B cell (primary cell): ENCODE measurements at regions not wholly inside any gene's neighbourhood (a gene's known extent, or its start where the extent isn't known, plus 50 kb on each side); places are given as distances from the start of the nearest gene placed in this dataset.

Experiments
- ATAC-seq: fragments of 200-7000 bp; cut with Tn5 transposase; one replicate; pipeline ENCODE4 v1.10.0; 2021; ENCODE audit warnings: low read depth, mild to moderate bottlenecking, moderate number of reproducible peaks, moderate library complexity
- CTCF ChIA-PET: fragments of 350-600 bp; sonication (Branson Sonifier 250); formaldehyde crosslinking; loops from one replicate; lab custom pipeline; 2021; ENCODE audit warnings: antibody characterized with exemption, inconsistent platforms; lab: Charles Lee
- POLR2A ChIA-PET: fragments of 350-600 bp; sonication (Branson Sonifier 250); formaldehyde crosslinking; loops from one replicate; lab custom pipeline; 2021; ENCODE audit warnings: antibody characterized with exemption; lab: Charles Lee
- DNase-seq: peaks from one replicate; pipeline ENCODE4 v3.0.0; 2013
- H2AFZ ChIP-seq: 2 replicates; pipeline ENCODE4 v1.6.1; 2012; ENCODE audit warnings: mild to moderate bottlenecking, low read depth, low read length; ENCODE audit not compliant: insufficient read depth, poor library complexity, severe bottlenecking
- H3K27ac ChIP-seq, 2 donors: 1 replicate in 1 of 2; 2 replicates in 1 of 2; pipeline ENCODE4 v1.5.1; 2012 to 2013; ENCODE audit warnings: low read length in 2 of 2, mild to moderate bottlenecking in 2 of 2, moderate library complexity in 1 of 2
- H3K27me3 ChIP-seq, 4 experiments: fragments of 200-600 bp in 1 of 4; sonication (generic) in 1 of 4; replicated peaks in 1 of 4; 1 replicate in 2 of 4; 2 replicates in 2 of 4; pipeline versions ENCODE4 v1.6.1 to v1.7.0; 2013 to 2016; ENCODE audit warnings: low read length in 3 of 4, mild to moderate bottlenecking in 2 of 4, mixed read lengths in 1 of 4, moderate library complexity in 1 of 4; ENCODE audit not compliant: insufficient read depth in 4 of 4, control insufficient read depth in 3 of 4; ENCODE audit errors: control extremely low read depth in 1 of 4
- H3K36me3 ChIP-seq, 2 experiments: replicated peaks in 1 of 2; 1 replicate in 1 of 2; 2 replicates in 1 of 2; pipeline versions ENCODE4 v1.6.1 to v1.7.1; 2013; ENCODE audit warnings: low read length in 1 of 2; ENCODE audit not compliant: insufficient read depth in 2 of 2, control insufficient read depth in 1 of 2; ENCODE audit errors: control extremely low read depth in 1 of 2, extremely low read depth in 1 of 2
- H3K4me1 ChIP-seq, 2 donors: fragments of 200-600 bp in 1 of 2; sonication (generic) in 1 of 2; 1 replicate in 1 of 2; 2 replicates in 1 of 2; pipeline versions ENCODE4 v1.5.1 to v1.6.1; 2013 to 2017; ENCODE audit warnings: low read length in 2 of 2; ENCODE audit not compliant: control insufficient read depth in 2 of 2, insufficient read depth in 2 of 2
- H3K4me2 ChIP-seq: replicated peaks from 2 replicates; pipeline ENCODE3; 2012; ENCODE audit warnings: mild to moderate bottlenecking, low read depth, low read length; ENCODE audit not compliant: poor library complexity, severe bottlenecking
- H3K4me3 ChIP-seq, 5 experiments: fragments of 200-600 bp in 1 of 5; sonication (generic) in 1 of 5; 1 replicate in 3 of 5; 2 replicates in 2 of 5; pipeline versions ENCODE4 v1.5.1 to v1.7.0; 2011 to 2016; ENCODE audit warnings: low read length in 4 of 5, mild to moderate bottlenecking in 4 of 5, low read depth in 2 of 5, control low read depth in 1 of 5, moderate library complexity in 1 of 5; ENCODE audit not compliant: insufficient read depth in 1 of 5; ENCODE audit errors: control extremely low read depth in 1 of 5, extremely low read depth in 1 of 5
- H3K79me2 ChIP-seq: fragments of 200-600 bp; sonication (generic); one replicate; pipeline ENCODE4 v1.6.0; 2016; ENCODE audit warnings: low read length; ENCODE audit not compliant: control insufficient read depth, insufficient read depth
- H3K9ac ChIP-seq: fragments of 200-600 bp; sonication (generic); 2 replicates; pipeline ENCODE4 v1.6.1; 2017; ENCODE audit warnings: mild to moderate bottlenecking, low read length, moderate library complexity
- H3K9me3 ChIP-seq, 3 donors: one replicate each; pipeline versions ENCODE4 v1.6.1 to v1.7.1; 2013; ENCODE audit warnings: low read length in 2 of 3; ENCODE audit not compliant: control insufficient read depth in 2 of 3, insufficient read depth in 1 of 3; ENCODE audit errors: control extremely low read depth in 1 of 3
- H4K20me1 ChIP-seq: 2 replicates; pipeline ENCODE4 v1.6.0; 2012; ENCODE audit warnings: mild to moderate bottlenecking, low read length; ENCODE audit not compliant: insufficient read depth, control insufficient read depth, poor library complexity, severe bottlenecking
- H3K27ac Mint-ChIP-seq: one replicate; pipeline ENCODE4 v1.8.0; 2021; ENCODE audit warnings: mixed read lengths
- H3K27me3 Mint-ChIP-seq: one replicate; pipeline ENCODE4 v1.8.0; 2021; ENCODE audit warnings: mixed read lengths
- H3K4me1 Mint-ChIP-seq: one replicate; pipeline ENCODE4 v1.8.0; 2021; ENCODE audit warnings: mixed read lengths
- H3K4me3 Mint-ChIP-seq: one replicate; pipeline ENCODE4 v1.8.0; 2021; ENCODE audit warnings: mixed read lengths
- H3K9me3 Mint-ChIP-seq: one replicate; pipeline ENCODE4 v1.8.0; 2022; ENCODE audit warnings: mixed read lengths; ENCODE audit not compliant: insufficient read depth
- EZH2 ChIP-seq: IDR thresholded peaks from 2 replicates; pipeline ENCODE4 v1.6.1; 2012; ENCODE audit warnings: borderline replicate concordance, low read depth, mild to moderate bottlenecking, moderate library complexity, low read length; ENCODE audit not compliant: insufficient read depth, poor library complexity, severe bottlenecking
- WGBS: methylation state at CpG from one replicate; pipeline ENCODE4 v1.1.5; 2013; ENCODE audit warnings: missing lambda C conversion rate; ENCODE audit not compliant: insufficient coverage; 5-methylcytosine and 5-hydroxymethylcytosine counted together
- intact Hi-C: fragments of 100-400 bp; cut with micrococcal nuclease; formaldehyde crosslinking; loops from one replicate; pipeline ENCODE4 v1.10.0; 2022
- TF ChIP-seq, protein P1 (sequence below): fragments of 200-600 bp; IDR thresholded peaks from one replicate; pipeline ENCODE4 v1.8.0; 2022; ENCODE audit warnings: antibody characterized with exemption, mild to moderate bottlenecking

DNA sequence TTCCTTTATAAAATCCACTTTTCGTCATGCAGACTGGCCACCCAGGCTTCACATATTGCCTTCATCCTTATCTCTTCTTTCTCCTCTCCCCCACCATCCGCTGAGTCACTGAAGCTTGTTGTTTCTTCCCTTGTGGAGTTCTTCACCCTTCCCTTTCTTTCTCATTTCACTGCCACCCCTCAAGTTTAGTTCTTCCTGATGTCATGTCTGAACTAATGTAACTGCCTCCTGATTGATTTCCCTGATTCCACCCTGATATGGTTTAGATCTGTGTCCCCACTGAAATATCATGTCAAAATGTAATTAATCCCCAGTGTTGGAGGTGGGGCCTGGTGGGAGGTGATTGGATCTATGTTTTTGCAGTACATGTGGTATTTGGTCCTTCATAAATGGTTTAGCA, 151.4 kb downstream of the CPEB2 start:
- CTCF ChIA-PET: no interaction called here
- Histone ChIP-seq H3K4me3 (no peak overlapping the region), H3K36me3 (no peaks in the 10 kb centered on the region), H2AFZ (no peak overlapping the region), H3K79me2 (no peaks in the 10 kb centered on the region), H3K27me3 (no peaks in the 10 kb centered on the region), H3K4me2 (no peak overlapping the region), H3K9ac (no peak overlapping the region), H4K20me1 (no peaks in the 10 kb centered on the region), H3K9me3 (no peaks in the 10 kb centered on the region), H3K27ac (no peak overlapping the region), H3K4me1 (no peaks in the 10 kb centered on the region)
- DNase-seq (no peak), ATAC-seq (no peak)
- Mint-ChIP-seq H3K4me1 (no peaks in the 10 kb centered on the region), H3K27ac (no peak overlapping the region), H3K27me3 (no peaks in the 10 kb centered on the region), H3K4me3 (no peak overlapping the region), H3K9me3 (peaks cover 2% of the 10 kb centered on the region)
- 90% methylated on average over 2 of the region's 2 CpGs for WGBS
- no peak for TF ChIP-seq EZH2
- TF ChIP-seq, protein P1, sequence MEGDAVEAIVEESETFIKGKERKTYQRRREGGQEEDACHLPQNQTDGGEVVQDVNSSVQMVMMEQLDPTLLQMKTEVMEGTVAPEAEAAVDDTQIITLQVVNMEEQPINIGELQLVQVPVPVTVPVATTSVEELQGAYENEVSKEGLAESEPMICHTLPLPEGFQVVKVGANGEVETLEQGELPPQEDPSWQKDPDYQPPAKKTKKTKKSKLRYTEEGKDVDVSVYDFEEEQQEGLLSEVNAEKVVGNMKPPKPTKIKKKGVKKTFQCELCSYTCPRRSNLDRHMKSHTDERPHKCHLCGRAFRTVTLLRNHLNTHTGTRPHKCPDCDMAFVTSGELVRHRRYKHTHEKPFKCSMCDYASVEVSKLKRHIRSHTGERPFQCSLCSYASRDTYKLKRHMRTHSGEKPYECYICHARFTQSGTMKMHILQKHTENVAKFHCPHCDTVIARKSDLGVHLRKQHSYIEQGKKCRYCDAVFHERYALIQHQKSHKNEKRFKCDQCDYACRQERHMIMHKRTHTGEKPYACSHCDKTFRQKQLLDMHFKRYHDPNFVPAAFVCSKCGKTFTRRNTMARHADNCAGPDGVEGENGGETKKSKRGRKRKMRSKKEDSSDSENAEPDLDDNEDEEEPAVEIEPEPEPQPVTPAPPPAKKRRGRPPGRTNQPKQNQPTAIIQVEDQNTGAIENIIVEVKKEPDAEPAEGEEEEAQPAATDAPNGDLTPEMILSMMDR: no peak
- intact Hi-C loops: no loop called here
- POLR2A ChIA-PET: no interaction called here

GRCh38 chr4:15158406-15159091, 156.3 kb downstream of the CPEB2 start:
- no peak for ATAC-seq
- no peak overlapping the region for H3K4me3 ChIP-seq
- no peak overlapping the region for H3K4me2 ChIP-seq
- no peak overlapping the region for H3K4me3 Mint-ChIP-seq
- ChIA-PET CTCF (no interaction called here), POLR2A (no interaction called here)
- H3K27me3 ChIP-seq: peaks cover 0 to 6% (median 1%) of the 10 kb centered on the region in 4 experiments
- H3K27me3 Mint-ChIP-seq: peaks cover 6% of the 10 kb centered on the region
- TF ChIP-seq, protein P1: no peak
- TF ChIP-seq EZH2: no peak
- no peaks in the 10 kb centered on the region for H3K9me3 ChIP-seq
- no peaks in the 10 kb centered on the region for H3K79me2 ChIP-seq
- H4K20me1 ChIP-seq: no peaks in the 10 kb centered on the region
- 64% methylated on average over 3 of the region's 9 CpGs for WGBS
- H3K9me3 Mint-ChIP-seq: peaks cover 2% of the 10 kb centered on the region
- H3K4me1 Mint-ChIP-seq: no peaks in the 10 kb centered on the region
- H3K9ac ChIP-seq: no peak overlapping the region
- H3K27ac Mint-ChIP-seq: no peak overlapping the region
- intact Hi-C loops: no loop called here
- H2AFZ ChIP-seq: no peak overlapping the region
- no peaks in the 10 kb centered on the region for H3K4me1 ChIP-seq
- no peak for DNase-seq
- no peak overlapping the region for H3K27ac ChIP-seq
- no peaks in the 10 kb centered on the region for H3K36me3 ChIP-seq
